ENCODE measurements at regions not wholly inside any gene's neighbourhood (a gene's known extent, or its start where the extent isn't known, plus 50 kb on each side); places are given as distances from the start of the nearest gene placed in this dataset.

GRCh38 chr2:8271461-8271860, 410.4 kb upstream of the ID2 start:
- TF ChIP-seq POLR2AphosphoS5 (IDR thresholded peaks at IDR 0.05; ENCODE audit: low read depth, low read length) (no peak), REST (IDR thresholded peaks at IDR 0.05; ENCODE audit: insufficient read depth in 1 of 2, low read depth in 2 of 2, low read length in 2 of 2) (no peak), SIN3A (IDR thresholded peaks at IDR 0.05; ENCODE audit: borderline replicate concordance, insufficient read depth, low read length) (no peak)
